HK-2 (cell line): ENCODE measurements at regions not wholly inside any gene's neighbourhood (a gene's known extent, or its start where the extent isn't known, plus 50 kb on each side); places are given as distances from the start of the nearest gene placed in this dataset.

Experiments
- DNase-seq: peaks from one replicate; pipeline ENCODE4 v3.0.0-alpha.2; 2018; ENCODE audit not compliant: unreplicated experiment

DNA sequence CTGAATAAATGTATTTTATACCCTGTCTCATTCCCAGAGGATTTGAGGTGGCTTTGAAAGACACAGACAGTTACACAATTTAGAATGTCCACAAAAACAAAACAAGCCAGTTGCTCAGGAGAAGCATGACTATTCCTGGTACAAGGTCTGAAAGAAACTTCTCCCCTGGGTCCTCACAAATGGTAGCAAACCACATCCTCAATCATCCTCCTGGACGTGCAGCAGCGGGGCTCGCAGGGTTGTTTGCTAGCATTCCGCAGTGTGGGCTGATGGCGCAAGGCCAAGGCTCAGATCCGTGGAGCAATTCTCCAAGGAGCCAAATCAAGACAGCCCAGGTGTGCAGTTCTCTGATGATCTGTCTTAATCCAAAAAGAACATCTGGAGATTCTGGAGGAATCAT lies 210.3 kb downstream of the ACTL7B start:
- DNase-seq = no peak

- DNase-seq = no peak
These were observed 211.9 kb downstream of the ACTL7B start for GRCh38 chr9:108643731-108644510.

- DNase-seq = no peak
These were observed 212.9 kb downstream of the ACTL7B start for GRCh38 chr9:108642871-108643270.

GRCh38 chr9:108640230-108640629 lies 215.6 kb downstream of the ACTL7B start:
- no peak for DNase-seq

DNA sequence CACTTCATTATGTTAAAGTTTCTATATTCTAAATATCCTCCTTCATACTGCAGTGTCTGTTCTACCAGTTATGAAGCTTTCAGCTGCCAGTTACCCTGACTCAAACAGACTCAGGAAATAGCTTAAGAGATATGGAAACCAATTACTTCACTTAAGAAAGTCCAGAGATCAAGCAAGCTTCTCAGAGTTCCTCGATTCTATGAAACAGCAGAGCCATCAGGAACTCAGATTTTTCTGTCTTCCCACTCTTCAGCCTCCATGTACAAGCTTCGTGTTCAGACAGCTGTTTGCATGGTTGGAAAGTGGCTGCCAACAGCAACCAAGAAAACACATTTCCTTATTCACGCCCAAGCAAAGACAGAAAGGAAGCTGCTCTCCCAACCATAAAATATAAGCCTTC lies 216.1 kb downstream of the ACTL7B start:
- no peak for DNase-seq

- DNase-seq = no peak
These were observed 216.7 kb downstream of the ACTL7B start for GRCh38 chr9:108639091-108639490.

DNA sequence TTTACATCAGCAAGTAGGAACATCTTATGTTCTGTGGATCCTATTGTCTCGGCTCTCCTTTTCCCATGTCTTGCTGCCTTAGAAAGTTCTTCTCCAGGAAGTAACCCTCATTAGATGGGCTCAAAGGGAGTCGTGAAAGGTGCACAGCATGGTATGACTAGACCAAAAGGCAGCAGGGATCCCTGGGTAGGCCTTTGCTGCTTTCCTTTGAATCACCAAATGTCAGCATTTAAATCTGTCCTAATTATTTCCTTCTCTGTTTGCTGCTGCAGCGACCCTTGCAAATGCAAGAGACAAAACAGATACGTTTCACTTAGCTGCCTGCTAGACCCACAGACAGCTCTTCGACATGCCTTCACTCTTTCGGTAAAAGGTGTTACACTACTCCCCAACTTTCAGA lies 218.4 kb downstream of the ACTL7B start:
- no peak for DNase-seq

DNA sequence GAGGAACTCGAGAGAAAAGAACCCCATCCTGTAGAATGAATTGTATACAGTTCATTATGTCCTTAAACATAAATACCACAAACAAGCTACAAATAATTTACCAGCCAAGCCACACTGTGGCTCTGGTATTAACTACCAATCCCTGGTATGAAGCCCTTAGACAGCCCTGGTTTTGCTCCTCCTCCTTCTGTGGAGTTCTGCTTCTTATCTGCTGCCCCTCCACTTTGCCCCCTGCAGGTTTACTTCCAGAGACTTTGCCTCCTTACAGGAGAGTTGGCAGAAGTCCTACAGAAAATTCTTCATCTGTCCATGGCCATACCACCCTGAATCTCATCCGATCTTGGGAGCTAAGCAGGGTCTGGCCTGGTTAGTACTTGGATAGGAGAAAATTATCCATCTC lies 219.8 kb downstream of the ACTL7B start:
- DNase-seq = no peak

GRCh38 chr9:108634672-108635462 lies 220.9 kb downstream of the ACTL7B start:
- no peak for DNase-seq

- DNase-seq = no peak
These were observed 221.6 kb downstream of the ACTL7B start for GRCh38 chr9:108634204-108634603.

DNA sequence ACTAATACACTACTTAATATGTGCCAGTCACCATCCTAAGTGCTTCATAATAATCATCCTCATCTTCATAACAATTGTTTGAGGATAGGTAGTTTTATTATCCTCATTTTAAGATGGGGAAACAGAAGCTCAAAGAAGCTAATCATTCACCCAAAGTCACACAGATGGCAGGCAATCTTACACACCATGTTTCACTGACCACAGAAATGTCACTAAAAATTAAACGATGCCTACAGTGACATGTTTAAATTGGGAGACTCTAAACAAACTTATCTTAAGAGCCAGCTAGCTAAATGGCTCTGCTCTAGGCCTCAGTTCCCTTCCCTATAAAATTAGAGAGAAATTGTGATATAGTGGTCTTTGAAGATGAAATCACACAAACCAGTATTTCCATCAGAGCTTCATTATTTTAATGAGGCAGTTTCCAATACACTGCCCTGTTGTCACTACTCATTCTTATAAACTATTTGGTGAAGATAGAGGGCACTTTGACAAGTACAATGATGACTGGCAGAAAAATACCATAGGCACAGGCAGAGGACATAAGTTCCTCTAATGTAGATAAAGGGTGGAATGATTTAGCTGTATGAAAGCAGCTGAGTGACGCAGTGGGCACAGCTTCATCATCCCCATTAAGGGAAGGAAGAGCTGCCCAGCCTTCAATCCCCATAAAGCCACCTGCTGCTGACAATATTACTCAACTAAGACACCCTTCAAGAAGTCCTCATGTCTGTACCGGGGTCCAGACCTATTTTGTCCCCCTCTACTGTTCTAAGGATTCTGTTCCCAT lies 224.1 kb downstream of the ACTL7B start:
- no peak for DNase-seq

- DNase-seq = no peak
These were observed 227.5 kb downstream of the ACTL7B start for GRCh38 chr9:108628316-108628715.

DNA sequence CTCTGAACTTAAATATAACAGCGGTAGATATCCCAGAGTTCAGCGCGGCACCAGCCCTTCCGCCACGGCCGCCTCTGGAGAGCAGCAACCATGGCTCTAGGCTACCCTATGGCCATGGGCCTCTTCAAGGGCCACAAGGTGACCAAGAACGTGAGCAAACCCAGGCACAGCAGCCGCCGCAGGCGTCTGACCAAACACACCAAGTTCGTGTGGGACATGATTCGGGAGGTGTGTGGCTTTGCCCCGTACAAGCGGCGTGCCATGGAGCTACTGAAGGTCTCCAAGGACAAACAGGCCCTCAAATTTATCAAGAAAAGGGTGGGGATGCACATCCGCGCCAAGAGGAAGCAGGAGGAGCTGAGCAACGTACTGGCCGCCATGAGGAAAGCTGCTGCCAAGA lies 229.0 kb downstream of the ACTL7B start:
- DNase-seq = no peak

DNA sequence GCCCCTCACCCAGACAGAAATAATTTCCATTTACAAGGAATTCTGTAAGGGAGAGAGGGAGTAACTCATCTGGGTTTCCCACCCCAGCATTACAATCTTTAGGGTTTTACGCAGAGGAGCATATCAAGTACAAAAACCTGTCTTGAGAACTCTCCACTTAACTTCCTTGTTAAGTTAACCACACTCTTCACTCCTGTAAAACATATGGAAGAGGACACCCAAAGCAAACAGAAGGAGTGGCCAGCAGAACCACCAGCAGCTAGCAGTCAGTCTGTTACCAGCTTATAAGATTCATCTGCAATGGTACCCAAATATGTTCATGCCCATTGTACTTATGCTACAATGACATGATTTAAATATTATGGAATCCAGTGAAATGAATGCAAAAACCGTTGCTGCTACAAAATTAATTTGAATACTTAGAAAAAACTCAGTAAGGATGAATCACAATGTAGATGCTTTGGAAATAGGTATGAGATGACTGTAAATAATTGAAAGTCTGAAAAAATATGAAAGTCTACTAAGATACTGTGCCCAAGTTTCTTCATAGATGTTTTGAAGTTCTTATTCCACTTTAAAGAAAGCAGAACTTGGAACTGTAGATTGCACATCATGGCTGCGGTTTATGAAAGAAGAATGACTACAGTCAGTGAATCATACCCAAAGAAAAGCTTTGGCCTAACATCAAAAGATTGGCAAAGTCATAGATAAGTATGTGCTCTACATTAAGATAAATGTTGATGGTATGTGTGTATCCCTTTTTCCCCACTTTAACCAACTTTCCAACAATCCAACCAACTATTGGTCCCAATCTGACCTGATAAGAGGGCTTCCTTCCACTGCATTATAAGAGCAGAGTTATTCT lies 233.6 kb downstream of the ACTL7B start:
- DNase-seq = no peak

DNA sequence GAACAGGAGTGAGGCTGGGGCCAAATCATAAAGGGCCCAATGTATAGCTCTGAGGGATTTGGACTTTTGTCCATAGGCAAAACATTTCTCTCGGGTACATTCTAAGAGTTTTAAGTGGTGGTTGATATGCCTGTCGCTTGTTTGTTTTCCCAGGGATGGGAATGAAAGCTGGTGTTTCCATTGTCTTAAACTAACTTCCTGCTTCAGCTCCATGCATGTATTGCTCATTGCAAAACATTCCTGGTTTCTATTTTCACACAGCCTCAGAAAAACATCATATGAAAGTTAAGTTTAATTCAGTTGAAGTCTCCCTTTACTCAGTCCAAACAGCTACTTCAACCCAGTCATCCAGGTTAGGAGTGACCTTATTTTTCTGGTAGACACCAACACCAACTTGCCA lies 235.0 kb downstream of the ACTL7B start:
- no peak for DNase-seq

DNA sequence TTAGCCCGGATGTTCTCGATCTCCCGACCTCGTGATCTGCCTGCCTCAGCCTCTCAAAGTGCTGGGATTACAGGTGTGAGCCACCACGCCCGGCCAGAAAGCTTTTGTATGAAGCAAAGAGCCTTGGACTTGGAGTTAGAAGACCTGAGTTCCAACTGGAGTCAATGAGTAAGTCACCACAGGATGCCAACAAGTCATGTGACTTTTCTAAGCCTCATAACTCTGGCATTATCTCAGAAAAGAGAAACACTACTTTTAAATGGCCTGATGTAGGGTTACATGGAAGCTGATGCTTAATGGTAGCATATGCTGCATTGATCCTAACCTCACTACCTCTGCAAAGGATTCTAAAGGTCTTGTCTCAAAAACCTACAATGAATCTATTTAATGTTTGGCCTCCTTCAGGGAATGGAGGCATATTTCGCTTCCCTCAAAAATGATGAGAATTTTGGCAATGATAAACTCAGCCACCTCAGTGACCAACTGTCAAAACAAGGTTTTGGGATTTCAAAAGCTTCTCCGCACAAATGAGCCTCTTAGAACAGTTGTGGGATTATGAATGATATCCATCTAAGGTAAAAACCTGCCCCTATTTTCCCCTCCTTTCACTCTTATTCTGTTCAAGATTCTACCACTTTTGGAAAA lies 236.8 kb downstream of the ACTL7B start:
- no peak for DNase-seq

DNA sequence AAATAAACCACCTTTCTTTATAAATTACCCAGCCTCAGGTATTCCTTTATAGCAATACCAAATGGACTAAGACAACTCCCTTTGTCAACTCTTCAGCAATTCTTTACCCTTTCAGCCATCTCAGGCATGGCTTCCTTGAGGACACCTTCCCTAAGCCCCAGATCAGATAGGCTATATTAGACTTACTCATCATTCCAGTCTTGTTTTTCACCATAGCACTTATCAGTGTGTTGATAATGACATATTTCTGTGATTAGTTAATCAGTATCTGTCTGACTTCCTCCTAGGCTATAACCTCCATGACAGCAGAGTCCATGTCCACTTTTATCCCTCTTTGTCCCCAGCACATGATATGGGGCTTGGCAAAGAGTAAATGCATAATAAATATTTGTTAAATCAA lies 238.1 kb downstream of the ACTL7B start:
- DNase-seq = no peak

DNA sequence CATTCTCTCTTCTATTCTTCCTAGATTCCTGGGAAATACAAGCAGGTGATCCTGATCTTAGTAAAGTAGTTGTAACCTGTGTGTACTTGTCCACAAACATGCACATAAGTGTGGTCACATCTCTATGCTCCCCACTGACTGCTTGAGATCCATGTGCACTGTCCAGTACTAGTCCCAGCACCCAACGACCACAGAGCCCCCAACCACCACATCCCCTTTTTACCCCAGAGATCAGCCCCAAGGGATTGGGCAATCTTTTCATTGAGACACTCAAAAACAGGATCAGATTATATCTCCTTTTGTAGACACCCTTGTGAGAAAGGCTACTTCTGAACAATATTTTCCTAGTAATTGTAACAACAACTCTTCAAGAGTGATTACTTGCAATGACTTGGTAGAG lies 240.6 kb downstream of the ACTL7B start:
- no peak for DNase-seq

DNA sequence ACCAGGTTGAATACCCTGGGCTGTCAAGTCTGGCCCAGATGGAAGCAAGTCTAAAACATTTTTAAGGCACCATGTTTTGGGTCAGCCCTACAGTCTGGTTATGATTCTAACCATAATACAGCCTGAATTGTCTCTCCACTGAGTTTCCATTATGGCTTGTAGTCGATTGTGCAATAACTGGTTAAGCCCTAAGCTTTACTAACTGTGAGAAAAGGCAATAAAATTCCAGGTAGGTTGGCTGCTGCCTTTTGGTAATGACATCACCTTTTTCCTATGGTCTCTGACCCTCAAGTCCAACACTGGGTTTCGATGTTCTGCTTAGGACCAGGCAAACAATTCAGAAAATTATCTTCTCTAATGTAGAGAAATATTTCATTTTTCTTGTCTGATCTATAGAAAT lies 243.3 kb downstream of the ACTL7B start:
- DNase-seq = no peak

- no peak for DNase-seq
These were observed 245.9 kb downstream of the ACTL7B start for GRCh38 chr9:108609897-108610253.

DNA sequence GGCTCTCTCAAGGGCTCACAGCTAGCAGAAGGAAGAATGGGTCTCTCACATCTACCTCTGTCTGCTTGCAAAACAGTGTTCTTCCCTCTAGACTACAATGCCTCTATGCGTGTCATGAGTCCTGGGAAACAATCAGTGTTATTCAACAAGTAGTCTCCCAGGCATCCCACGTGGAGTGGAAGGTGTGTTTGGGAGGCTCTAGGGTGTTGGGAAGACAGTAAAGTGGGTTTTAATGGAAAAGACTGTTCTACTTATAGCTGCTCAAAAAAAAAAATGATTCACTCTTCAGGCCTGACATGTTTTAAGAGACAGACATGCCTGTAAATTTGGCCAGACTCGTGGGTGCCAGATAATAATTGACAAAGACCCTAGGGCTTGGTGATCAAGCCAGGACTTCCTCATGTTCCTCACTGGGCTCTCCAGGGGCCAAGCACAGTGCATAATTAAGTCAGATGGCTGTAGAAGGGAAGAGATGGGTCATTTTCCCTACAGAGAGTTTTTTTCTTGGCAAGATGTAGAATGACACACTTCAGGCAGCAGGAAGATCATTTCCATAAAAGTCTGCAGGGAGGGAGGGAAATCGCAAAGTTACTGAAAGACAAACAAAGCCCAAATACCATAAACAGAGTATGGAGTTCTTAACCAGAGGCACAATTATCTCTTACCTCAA lies 246.4 kb downstream of the ACTL7B start:
- DNase-seq = no peak
